K562 (cell line): ENCODE measurements at regions not wholly inside any gene's neighbourhood (a gene's known extent, or its start where the extent isn't known, plus 50 kb on each side); places are given as distances from the start of the nearest gene placed in this dataset.

Source experiments
- ATAC-seq: fragments of 200-7000 bp; cut with Tn5 transposase; 3 replicates; pipeline ENCODE4 v1.9.1; 2020; ENCODE audit warnings: moderate library complexity
- BruUV-seq: library from RNA; stranded (reverse); fragments of 400-500 nt; replicated peaks from 2 replicates; lab custom pipeline; 2021; lab: Mats Ljungman, UMichigan
- CTCF ChIA-PET: fragments of 300-600 bp; formaldehyde crosslinking; extraction: SDS; loops from one replicate; lab custom pipeline; 2021; ENCODE audit warnings: low intra/inter-chr PET ratio; lab: Yijun Ruan, JAX
- POLR2A ChIA-PET: fragments of 300-600, 350-650 bp; sonication (Branson Sonifier 250); formaldehyde crosslinking; extraction: SDS; loops from one replicate; lab custom pipeline; 2021; ENCODE audit warnings: antibody characterized with exemption, inconsistent platforms; lab: Yijun Ruan, JAX
- DNase-seq, 4 experiments: peaks; one replicate each; pipeline versions ENCODE4 v3.0.0 to v3.0.0-alpha.2; 2011 to 2018; ENCODE audit warnings: low spot score in 3 of 4, mixed read lengths in 3 of 4; ENCODE audit errors: extremely low read depth in 1 of 4
- FAIRE-seq: peaks from 2 replicates; lab custom pipeline; 2011; peaks lifted over from hg19 to GRCh38; lab: Jason Lieb, UNC
- H2AFZ ChIP-seq: 2 replicates; pipeline ENCODE4 v1.6.0; 2011; ENCODE audit warnings: low read depth, low read length, control low read depth, inconsistent platforms
- H3K27ac ChIP-seq: fragments of 200-600 bp; 3 replicates; pipeline ENCODE4 v1.8.0; 2011; ENCODE audit warnings: low read depth, mild to moderate bottlenecking, control low read depth, inconsistent platforms, low read length, moderate library complexity, mixed read lengths; ENCODE audit errors: extremely low read depth
- H3K27me3 ChIP-seq, 2 experiments: fragments of 300-600 bp in 1 of 2; 2 replicates in 1 of 2; 3 replicates in 1 of 2; pipeline versions ENCODE4 v1.6.0 to v1.8.0; 2011; ENCODE audit warnings: inconsistent platforms in 2 of 2, low read length in 2 of 2, mild to moderate bottlenecking in 1 of 2, mixed read lengths in 1 of 2, moderate library complexity in 1 of 2; ENCODE audit not compliant: control insufficient read depth in 2 of 2, insufficient read depth in 2 of 2
- H3K36me3 ChIP-seq: fragments of 300-600 bp; 3 replicates; pipeline ENCODE4 v1.8.0; 2011; ENCODE audit warnings: mild to moderate bottlenecking, low read length, inconsistent platforms; ENCODE audit not compliant: control insufficient read depth, insufficient read depth
- H3K4me1 ChIP-seq, 2 experiments: fragments of 200-600 bp in 1 of 2; replicated peaks in 1 of 2; 2 replicates in 1 of 2; 3 replicates in 1 of 2; pipeline versions ENCODE4 v1.5.1 to v1.8.0; 2011; ENCODE audit warnings: inconsistent platforms in 2 of 2, low read length in 2 of 2, mild to moderate bottlenecking in 1 of 2, mixed read lengths in 1 of 2, moderate library complexity in 1 of 2; ENCODE audit not compliant: control insufficient read depth in 2 of 2, insufficient read depth in 2 of 2
- H3K4me2 ChIP-seq: 2 replicates; pipeline ENCODE4 v1.6.1; 2011; ENCODE audit warnings: low read length, control low read depth, inconsistent platforms, mixed read lengths; ENCODE audit not compliant: insufficient read depth
- H3K4me3 ChIP-seq: fragments of 200-600 bp; sonication (generic), shearing (Covaris generic); 2 replicates; pipeline ENCODE4 v1.5.1; 2016; ENCODE audit warnings: control low read depth, inconsistent platforms
- H3K79me2 ChIP-seq: fragments of 200-600 bp; 3 replicates; pipeline ENCODE4 v1.8.0; 2011; ENCODE audit warnings: low read length, inconsistent platforms; ENCODE audit not compliant: control insufficient read depth, insufficient read depth
- H3K9ac ChIP-seq, 2 experiments: 2 replicates each; pipeline versions ENCODE4 v1.6.0 to v1.6.1; 2011; ENCODE audit warnings: low read depth in 2 of 2, low read length in 2 of 2, control low read depth in 1 of 2, inconsistent platforms in 1 of 2, mild to moderate bottlenecking in 1 of 2, mixed read lengths in 1 of 2; ENCODE audit not compliant: insufficient read depth in 1 of 2
- H3K9me1 ChIP-seq: one replicate; pipeline ENCODE4 v1.6.0; 2011; ENCODE audit warnings: inconsistent platforms, mild to moderate bottlenecking, low read length, moderate library complexity; ENCODE audit not compliant: control insufficient read depth, insufficient read depth
- H3K9me3 ChIP-seq: replicated peaks from 2 replicates; pipeline ENCODE4 v1.5.1; 2011; ENCODE audit warnings: low read depth, low read length, inconsistent platforms; ENCODE audit not compliant: control insufficient read depth, insufficient read depth
- H4K20me1 ChIP-seq: replicated peaks from 2 replicates; pipeline ENCODE4 v1.6.1; 2011; ENCODE audit warnings: low read length, inconsistent platforms, mixed read lengths; ENCODE audit not compliant: control insufficient read depth, insufficient read depth
- DACH1 ChIP-seq: fragments of 450-650 bp; IDR thresholded peaks from 2 replicates; pipeline ENCODE4 v1.6.1; 2018; ENCODE audit not compliant: partially characterized antibody
- EP400 ChIP-seq: fragments of 450-650 bp; IDR thresholded peaks from 2 replicates; pipeline ENCODE4 v1.6.1; 2017; ENCODE audit warnings: antibody characterized with exemption, mild to moderate bottlenecking, moderate library complexity
- ETV5 ChIP-seq: sonication (generic); formaldehyde crosslinking; IDR thresholded peaks from 2 replicates; pipeline ENCODE4 v1.4.0; 2020; ENCODE audit warnings: low read depth, mild to moderate bottlenecking, missing genetic modification reagents
- FIP1L1 ChIP-seq: fragments of 200-400 bp; formaldehyde crosslinking; IDR thresholded peaks from 2 replicates; pipeline ENCODE4 v1.6.1; 2018; ENCODE audit warnings: mild to moderate bottlenecking, low read depth, low read length; ENCODE audit not compliant: poor library complexity, severe bottlenecking
- GABPA ChIP-seq: fragments of 200-800 bp; sonication (Bioruptor generic); conservative IDR thresholded peaks from 2 replicates; pipeline ENCODE4 v1.6.1; 2016; ENCODE audit warnings: low read depth, missing genetic modification characterization, missing compliant biosample characterization
- GATAD2A ChIP-seq: fragments of 450-650 bp; IDR thresholded peaks from 2 replicates; pipeline ENCODE4 v1.6.1; 2017
- MBD2 ChIP-seq: sonication (generic); IDR thresholded peaks from 2 replicates; pipeline ENCODE4 v1.6.1; 2016; ENCODE audit warnings: low read depth, borderline replicate concordance
- MYNN ChIP-seq, 2 experiments: sonication (generic); formaldehyde crosslinking in 1 of 2; IDR thresholded peaks; 2 replicates each; pipeline versions ENCODE4 v1.5.0 to v1.6.1; 2016 to 2020; ENCODE audit warnings: antibody characterized with exemption in 1 of 2, missing genetic modification reagents in 1 of 2
- NFIX ChIP-seq: fragments of 250-450 bp; sonication (Bioruptor Pico); IDR thresholded peaks from 2 replicates; pipeline ENCODE4 v1.4.0; 2020; ENCODE audit warnings: low read depth, mild to moderate bottlenecking, moderate library complexity
- POU5F1 ChIP-seq: fragments of 150-350 bp; IDR thresholded peaks from 2 replicates; pipeline ENCODE4 v1.6.1; 2014; ENCODE audit warnings: borderline replicate concordance, low read length, low read depth, mild to moderate bottlenecking; ENCODE audit not compliant: partially characterized antibody
- SIN3A ChIP-seq, 2 experiments: fragments of 150-350 bp in 1 of 2; IDR thresholded peaks; 2 replicates each; pipeline ENCODE4 v1.6.1; 2011 to 2016; ENCODE audit warnings: borderline replicate concordance in 2 of 2, low read depth in 2 of 2, low read length in 2 of 2, mild to moderate bottlenecking in 2 of 2, moderate library complexity in 2 of 2; ENCODE audit not compliant: control insufficient read depth in 1 of 2
- TCF15 ChIP-seq: fragments of 250-450 bp; sonication (Bioruptor Pico); IDR thresholded peaks from 2 replicates; pipeline ENCODE4 v1.8.0; 2022; ENCODE audit warnings: moderate library complexity, mild to moderate bottlenecking, inconsistent platforms
- TCF3 ChIP-seq: sonication (generic); formaldehyde crosslinking; IDR thresholded peaks from 2 replicates; pipeline ENCODE4 v1.4.0; 2020; ENCODE audit warnings: mild to moderate bottlenecking, missing genetic modification reagents
- TOE1 ChIP-seq, 2 experiments: fragments of 450-650 bp in 1 of 2; sonication (generic) in 1 of 2; formaldehyde crosslinking in 1 of 2; IDR thresholded peaks; 2 replicates each; pipeline versions ENCODE4 v1.7.1 to v1.8.0; 2016 to 2022; ENCODE audit warnings: borderline replicate concordance in 2 of 2, mild to moderate bottlenecking in 2 of 2, antibody characterized with exemption in 1 of 2, inconsistent platforms in 1 of 2, low read depth in 1 of 2, missing genetic modification reagents in 1 of 2, moderate library complexity in 1 of 2
- ZKSCAN8 ChIP-seq: fragments of 200-800 bp; sonication (Bioruptor generic); IDR thresholded peaks from 2 replicates; pipeline ENCODE4 v1.6.1; 2016; ENCODE audit warnings: missing genetic modification characterization, missing compliant biosample characterization
- WGBS: fragments of 100-300 bp; shearing (Covaris generic); methylation state at CpG from one replicate; pipeline ENCODE4 v1.1.6; 2016; ENCODE audit warnings: low coverage, mixed read lengths; ENCODE audit not compliant: insufficient coverage; ENCODE audit errors: missing lambda C conversion rate; 5-methylcytosine and 5-hydroxymethylcytosine counted together
- in situ Hi-C: fragments of 300-500 bp; cut with MboI; formaldehyde crosslinking; loops from 4 replicates; pipeline ENCODE4 v1.15.0; 2018; ENCODE audit warnings: inconsistent platforms, mixed read lengths
- intact Hi-C: fragments of 100-400 bp; cut with micrococcal nuclease; formaldehyde crosslinking; loops from 2 replicates; pipeline ENCODE4 v1.14.2; 2022
- TF ChIP-seq, protein P1 (sequence below): fragments of 450-650 bp; IDR thresholded peaks from 2 replicates; pipeline ENCODE4 v1.6.1; 2016; ENCODE audit warnings: borderline replicate concordance
- TF ChIP-seq, protein P2 (sequence below): sonication (generic); formaldehyde crosslinking; IDR thresholded peaks from 2 replicates; pipeline ENCODE4 v1.8.1; 2023; ENCODE audit warnings: mild to moderate bottlenecking, missing genetic modification reagents

DNA sequence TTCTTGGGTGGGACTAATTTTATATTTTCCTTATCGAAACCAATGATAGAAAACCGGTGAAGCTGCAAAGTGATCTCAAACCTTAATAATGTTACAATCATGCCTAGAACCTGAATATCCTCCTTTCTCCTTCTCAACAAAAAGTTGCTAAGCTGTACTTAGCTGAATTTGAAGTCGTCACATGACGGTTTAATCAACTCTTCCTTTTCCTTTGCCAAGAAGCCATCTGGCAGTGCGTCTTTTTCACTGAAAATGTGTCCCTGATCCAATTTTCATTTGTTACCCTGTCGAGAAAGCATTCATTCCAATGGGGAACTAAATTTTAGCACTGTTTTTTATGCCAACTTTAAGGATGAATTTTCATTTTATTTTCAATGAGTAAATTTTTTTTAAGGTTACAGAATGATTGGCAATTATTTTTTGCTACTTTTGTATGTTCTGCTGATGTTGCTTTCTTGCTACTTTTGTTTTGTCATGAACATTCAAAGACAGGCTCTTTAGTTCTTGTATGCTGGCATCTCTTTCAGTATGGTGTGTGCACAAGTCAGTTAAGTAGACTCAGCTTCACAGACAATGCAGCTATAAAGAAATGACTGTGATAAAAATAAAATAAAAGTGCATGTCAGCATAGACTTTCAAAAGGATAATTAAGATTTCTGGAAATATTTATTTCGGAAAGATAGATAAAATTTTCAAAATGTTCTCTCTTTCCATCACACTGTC, 980.0 kb downstream of the DNAJB9 start:
- H3K27me3 ChIP-seq = no peaks in the 10 kb centered on the region
- H3K4me1 ChIP-seq = no peaks in the 10 kb centered on the region
- H3K27ac ChIP-seq = no peak overlapping the region
- intact Hi-C loops (no loop called here), in situ Hi-C loops (no loop called here)
- H3K4me3 ChIP-seq = no peak overlapping the region
- ATAC-seq (no peak), FAIRE-seq (no peak), DNase-seq (no peak)
- CTCF ChIA-PET = no interaction called here
- WGBS = under 1% methylated on average over 7 of the region's 7 CpGs
- POLR2A ChIA-PET = no interaction called here
- H3K9ac ChIP-seq = no peak overlapping the region
- no peaks in the 10 kb centered on the region for H3K36me3 ChIP-seq
- no peaks in the 10 kb centered on the region for H3K9me1 ChIP-seq
- H2AFZ ChIP-seq = no peak overlapping the region
- no TSS peak for BruUV-seq
- peaks cover 8% of the 10 kb centered on the region; the same call in 1 of the 2 replicates for H3K9me3 ChIP-seq
- H4K20me1 ChIP-seq = no peaks in the 10 kb centered on the region
- no peak overlapping the region for H3K4me2 ChIP-seq
- H3K79me2 ChIP-seq = no peaks in the 10 kb centered on the region
- TF ChIP-seq EP400 (no peak), SIN3A (IDR thresholded peaks at IDR 0.05; ENCODE audit: borderline replicate concordance in 2 of 2, control insufficient read depth in 1 of 2, low read depth in 2 of 2, low read length in 2 of 2) (no peak), TCF15 (CRISPR knock-in tag) (no peak), GATAD2A (no peak), NFIX (no peak), POU5F1 (no peak), FIP1L1 (no peak), TCF3 (CRISPR knock-in tag) (no peak), ETV5 (CRISPR knock-in tag) (no peak), MYNN (IDR thresholded peaks at IDR 0.05) (no peak), MYNN (CRISPR knock-in tag; IDR thresholded peaks at IDR 0.05) (no peak), GABPA (tag) (no peak), DACH1 (no peak), ZKSCAN8 (CRISPR knock-in tag) (no peak), MBD2 (no peak), TOE1 (IDR thresholded peaks at IDR 0.05; ENCODE audit: borderline replicate concordance) (no peak), TOE1 (CRISPR knock-in tag; IDR thresholded peaks at IDR 0.05; ENCODE audit: borderline replicate concordance, low read depth) (no peak)
- TF ChIP-seq, protein P1, sequence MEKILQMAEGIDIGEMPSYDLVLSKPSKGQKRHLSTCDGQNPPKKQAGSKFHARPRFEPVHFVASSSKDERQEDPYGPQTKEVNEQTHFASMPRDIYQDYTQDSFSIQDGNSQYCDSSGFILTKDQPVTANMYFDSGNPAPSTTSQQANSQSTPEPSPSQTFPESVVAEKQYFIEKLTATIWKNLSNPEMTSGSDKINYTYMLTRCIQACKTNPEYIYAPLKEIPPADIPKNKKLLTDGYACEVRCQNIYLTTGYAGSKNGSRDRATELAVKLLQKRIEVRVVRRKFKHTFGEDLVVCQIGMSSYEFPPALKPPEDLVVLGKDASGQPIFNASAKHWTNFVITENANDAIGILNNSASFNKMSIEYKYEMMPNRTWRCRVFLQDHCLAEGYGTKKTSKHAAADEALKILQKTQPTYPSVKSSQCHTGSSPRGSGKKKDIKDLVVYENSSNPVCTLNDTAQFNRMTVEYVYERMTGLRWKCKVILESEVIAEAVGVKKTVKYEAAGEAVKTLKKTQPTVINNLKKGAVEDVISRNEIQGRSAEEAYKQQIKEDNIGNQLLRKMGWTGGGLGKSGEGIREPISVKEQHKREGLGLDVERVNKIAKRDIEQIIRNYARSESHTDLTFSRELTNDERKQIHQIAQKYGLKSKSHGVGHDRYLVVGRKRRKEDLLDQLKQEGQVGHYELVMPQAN = no peak
- TF ChIP-seq, protein P2, sequence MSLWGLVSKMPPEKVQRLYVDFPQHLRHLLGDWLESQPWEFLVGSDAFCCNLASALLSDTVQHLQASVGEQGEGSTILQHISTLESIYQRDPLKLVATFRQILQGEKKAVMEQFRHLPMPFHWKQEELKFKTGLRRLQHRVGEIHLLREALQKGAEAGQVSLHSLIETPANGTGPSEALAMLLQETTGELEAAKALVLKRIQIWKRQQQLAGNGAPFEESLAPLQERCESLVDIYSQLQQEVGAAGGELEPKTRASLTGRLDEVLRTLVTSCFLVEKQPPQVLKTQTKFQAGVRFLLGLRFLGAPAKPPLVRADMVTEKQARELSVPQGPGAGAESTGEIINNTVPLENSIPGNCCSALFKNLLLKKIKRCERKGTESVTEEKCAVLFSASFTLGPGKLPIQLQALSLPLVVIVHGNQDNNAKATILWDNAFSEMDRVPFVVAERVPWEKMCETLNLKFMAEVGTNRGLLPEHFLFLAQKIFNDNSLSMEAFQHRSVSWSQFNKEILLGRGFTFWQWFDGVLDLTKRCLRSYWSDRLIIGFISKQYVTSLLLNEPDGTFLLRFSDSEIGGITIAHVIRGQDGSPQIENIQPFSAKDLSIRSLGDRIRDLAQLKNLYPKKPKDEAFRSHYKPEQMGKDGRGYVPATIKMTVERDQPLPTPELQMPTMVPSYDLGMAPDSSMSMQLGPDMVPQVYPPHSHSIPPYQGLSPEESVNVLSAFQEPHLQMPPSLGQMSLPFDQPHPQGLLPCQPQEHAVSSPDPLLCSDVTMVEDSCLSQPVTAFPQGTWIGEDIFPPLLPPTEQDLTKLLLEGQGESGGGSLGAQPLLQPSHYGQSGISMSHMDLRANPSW (CRISPR knock-in tag) = no peak
